Esophagus muscularis mucosa (tissue), 4 donors: ENCODE measurements at regions not wholly inside any gene's neighbourhood (a gene's known extent, or its start where the extent isn't known, plus 50 kb on each side); places are given as distances from the start of the nearest gene placed in this dataset.

Experiments
- DNase-seq: peaks from one replicate; pipeline ENCODE4 v3.0.0-alpha.2; 2017; ENCODE audit errors: extremely low spot score
- H3K27ac ChIP-seq, 4 donors: fragments of 200-600 bp; sonication (generic); replicated peaks in 1 of 4; 1 replicate in 3 of 4; 2 replicates in 1 of 4; pipeline ENCODE4 v1.5.1; 2016 to 2019; ENCODE audit warnings: mild to moderate bottlenecking in 1 of 4
- H3K27me3 ChIP-seq, 4 donors: fragments of 200-600 bp; sonication (generic); one replicate each; pipeline versions ENCODE4 v1.5.1 to v1.6.0; 2016 to 2019
- H3K36me3 ChIP-seq, 4 donors: fragments of 200-600 bp; sonication (generic); one replicate each; pipeline ENCODE4 v1.5.1; 2016 to 2019
- H3K4me1 ChIP-seq, 4 donors: fragments of 200-600 bp; sonication (generic); one replicate each; pipeline ENCODE4 v1.5.1; 2016 to 2019
- H3K4me3 ChIP-seq, 4 donors: fragments of 200-600 bp; sonication (generic); 1 replicate in 2 of 4; 2 replicates in 2 of 4; pipeline ENCODE4 v1.5.1; 2016 to 2019; ENCODE audit warnings: mild to moderate bottlenecking in 4 of 4, moderate library complexity in 1 of 4
- H3K9me3 ChIP-seq, 4 donors: fragments of 200-600 bp; sonication (generic); 1 replicate in 3 of 4; 2 replicates in 1 of 4; pipeline ENCODE4 v1.5.1; 2016 to 2019
- EP300 ChIP-seq: sonication (generic); formaldehyde crosslinking; IDR thresholded peaks from one replicate; pipeline ENCODE4 v1.6.1; 2017; ENCODE audit warnings: antibody characterized with exemption
- POLR2A ChIP-seq: fragments of 450-650 bp; IDR thresholded peaks from one replicate; pipeline ENCODE4 v1.6.1; 2017; ENCODE audit warnings: antibody characterized with exemption, moderate library complexity, mild to moderate bottlenecking, low read depth
- POLR2AphosphoS5 ChIP-seq, 2 donors: sonication (generic); formaldehyde crosslinking; IDR thresholded peaks; one replicate each; pipeline ENCODE4 v1.6.1; 2017; ENCODE audit warnings: antibody characterized with exemption in 2 of 2
- WGBS: methylation state at CpG from one replicate; pipeline ENCODE4 v1.1.5; 2018; 5-methylcytosine and 5-hydroxymethylcytosine counted together
- intact Hi-C: fragments of 100-400 bp; cut with DNase I; formaldehyde crosslinking; loops from one replicate; pipeline ENCODE4 v1.15.1; 2023
- TF ChIP-seq, protein P1 (sequence below), 3 experiments: fragments of 200-600 bp in 2 of 3; fragments of 450-650 bp in 1 of 3; sonication (generic) in 2 of 3; IDR thresholded peaks; one replicate each; pipeline ENCODE4 v1.5.1; 2017 to 2019; ENCODE audit warnings: antibody characterized with exemption in 3 of 3, mild to moderate bottlenecking in 2 of 3, moderate library complexity in 1 of 3

DNA sequence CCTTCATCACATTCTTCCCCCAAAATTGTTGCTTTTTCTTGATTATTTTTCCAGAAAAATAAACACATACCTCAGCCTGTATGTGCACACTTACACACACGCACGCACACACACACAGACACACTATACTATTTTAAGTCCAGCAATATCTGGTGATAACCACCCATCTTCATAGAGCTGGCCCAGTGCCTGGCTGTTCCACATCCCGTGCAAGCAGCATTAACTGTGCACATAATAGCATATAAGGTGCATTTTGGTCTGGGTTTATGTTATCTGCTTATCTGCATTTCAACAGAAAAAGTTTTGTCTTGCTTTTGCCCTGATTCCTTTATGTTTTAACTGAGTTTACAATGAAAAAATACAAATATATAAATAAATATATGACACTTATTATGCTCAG is 143.1 kb upstream of the KLF6 start:
- TF ChIP-seq POLR2A (no peak), POLR2AphosphoS5 (IDR thresholded peaks at IDR 0.05) (no peak), EP300 (no peak)
- TF ChIP-seq, protein P1, sequence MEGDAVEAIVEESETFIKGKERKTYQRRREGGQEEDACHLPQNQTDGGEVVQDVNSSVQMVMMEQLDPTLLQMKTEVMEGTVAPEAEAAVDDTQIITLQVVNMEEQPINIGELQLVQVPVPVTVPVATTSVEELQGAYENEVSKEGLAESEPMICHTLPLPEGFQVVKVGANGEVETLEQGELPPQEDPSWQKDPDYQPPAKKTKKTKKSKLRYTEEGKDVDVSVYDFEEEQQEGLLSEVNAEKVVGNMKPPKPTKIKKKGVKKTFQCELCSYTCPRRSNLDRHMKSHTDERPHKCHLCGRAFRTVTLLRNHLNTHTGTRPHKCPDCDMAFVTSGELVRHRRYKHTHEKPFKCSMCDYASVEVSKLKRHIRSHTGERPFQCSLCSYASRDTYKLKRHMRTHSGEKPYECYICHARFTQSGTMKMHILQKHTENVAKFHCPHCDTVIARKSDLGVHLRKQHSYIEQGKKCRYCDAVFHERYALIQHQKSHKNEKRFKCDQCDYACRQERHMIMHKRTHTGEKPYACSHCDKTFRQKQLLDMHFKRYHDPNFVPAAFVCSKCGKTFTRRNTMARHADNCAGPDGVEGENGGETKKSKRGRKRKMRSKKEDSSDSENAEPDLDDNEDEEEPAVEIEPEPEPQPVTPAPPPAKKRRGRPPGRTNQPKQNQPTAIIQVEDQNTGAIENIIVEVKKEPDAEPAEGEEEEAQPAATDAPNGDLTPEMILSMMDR (IDR thresholded peaks at IDR 0.05), result no peak
- DNase-seq, result no peak
- H3K36me3 ChIP-seq, result no peaks in the 10 kb centered on the region
- H3K9me3 ChIP-seq, result no peaks in the 10 kb centered on the region
- H3K4me3 ChIP-seq, result no peak overlapping the region
- H3K27ac ChIP-seq, result no peak overlapping the region
- no peaks in the 10 kb centered on the region for H3K27me3 ChIP-seq
- 70% methylated on average over 3 of the region's 3 CpGs for WGBS
- intact Hi-C loops, result no loop called here
- peaks cover 0 to 2% (median 0%) of the 10 kb centered on the region in 4 donors for H3K4me1 ChIP-seq

GRCh38 chr10:3926675-3927525 is 141.9 kb upstream of the KLF6 start:
- 73% methylated on average over 17 of the region's 18 CpGs for WGBS
- no peaks in the 10 kb centered on the region for H3K9me3 ChIP-seq
- peaks cover 0 to 2% (median 0%) of the 10 kb centered on the region in 4 donors for H3K4me1 ChIP-seq
- intact Hi-C loops, result no loop called here
- TF ChIP-seq POLR2A, result no peak
- no peak overlapping the region for H3K4me3 ChIP-seq
- no peak overlapping the region for H3K27ac ChIP-seq
- no peaks in the 10 kb centered on the region for H3K27me3 ChIP-seq
- DNase-seq, result no peak
- H3K36me3 ChIP-seq, result no peaks in the 10 kb centered on the region

DNA sequence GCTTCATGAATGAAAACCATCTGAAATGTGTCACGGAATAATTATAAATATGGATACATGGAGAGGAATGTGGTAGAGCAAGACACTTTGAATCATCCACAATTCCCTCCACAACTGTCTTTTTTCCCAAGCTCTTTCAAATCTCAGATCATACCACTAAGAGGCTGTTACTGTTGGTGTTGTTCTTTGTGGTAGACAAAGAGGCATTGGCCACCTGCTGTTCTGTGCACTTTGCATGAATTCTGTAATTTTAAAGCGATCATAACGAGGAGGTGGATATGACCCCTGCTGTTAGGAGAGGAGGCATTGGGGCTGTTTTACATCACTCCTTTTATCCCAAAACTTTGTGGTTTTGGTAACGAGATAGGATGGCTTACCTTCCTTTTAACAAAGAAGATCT is 141.2 kb upstream of the KLF6 start:
- no peak for DNase-seq
- no peak overlapping the region for H3K4me3 ChIP-seq
- intact Hi-C loops, result no loop called here
- no peaks in the 10 kb centered on the region for H3K36me3 ChIP-seq
- peaks cover 0 to 2% (median 0%) of the 10 kb centered on the region in 4 donors for H3K4me1 ChIP-seq
- H3K27me3 ChIP-seq, result no peaks in the 10 kb centered on the region
- WGBS, result 90% methylated on average over 4 of the region's 4 CpGs
- TF ChIP-seq POLR2A (no peak), POLR2AphosphoS5 (IDR thresholded peaks at IDR 0.05) (no peak), EP300 (no peak)
- TF ChIP-seq, protein P1 (IDR thresholded peaks at IDR 0.05), result no peak
- H3K27ac ChIP-seq, result no peak overlapping the region
- no peaks in the 10 kb centered on the region for H3K9me3 ChIP-seq

DNA sequence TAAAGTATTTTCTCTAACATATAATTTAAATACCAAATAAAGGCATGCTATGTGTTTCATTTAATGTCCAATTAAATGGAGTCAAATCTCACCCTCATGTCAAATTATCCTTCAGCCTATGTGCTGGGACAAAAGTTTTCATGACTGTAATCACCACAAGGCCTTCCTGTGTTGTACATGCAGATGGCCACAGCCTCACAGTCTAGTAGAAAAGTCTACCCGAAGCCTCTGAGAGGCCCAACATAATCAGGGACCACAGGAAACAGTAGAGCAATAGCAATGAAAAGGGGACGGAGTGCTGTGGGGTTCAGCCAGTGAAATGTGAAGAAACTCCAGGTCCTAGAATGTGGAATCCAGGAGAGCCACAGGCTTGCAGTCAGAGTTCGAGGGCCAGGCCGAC is 140.2 kb upstream of the KLF6 start:
- Histone ChIP-seq H3K4me3 (no peak overlapping the region), H3K9me3 (no peaks in the 10 kb centered on the region), H3K27me3 (no peaks in the 10 kb centered on the region), H3K4me1 (peaks cover 5 to 10% (median 9%) of the 10 kb centered on the region in 4 donors), H3K27ac (no peak overlapping the region), H3K36me3 (no peaks in the 10 kb centered on the region)
- 88% methylated on average over 4 of the region's 4 CpGs for WGBS
- TF ChIP-seq POLR2AphosphoS5 (IDR thresholded peaks at IDR 0.05) (no peak), POLR2A (no peak), EP300 (no peak)
- TF ChIP-seq, protein P1 (IDR thresholded peaks at IDR 0.05), result no peak
- intact Hi-C loops, result no loop called here
- DNase-seq, result no peak

- 67% methylated on average over 5 of the region's 5 CpGs for WGBS
- H3K27me3 ChIP-seq, result no peaks in the 10 kb centered on the region
- no peaks in the 10 kb centered on the region for H3K36me3 ChIP-seq
- no peak overlapping the region for H3K4me3 ChIP-seq
- peaks cover 10 to 18% (median 15%) of the 10 kb centered on the region in 4 donors for H3K4me1 ChIP-seq
- no peaks in the 10 kb centered on the region for H3K9me3 ChIP-seq
- peak in 1 of 2 donors; percentile 52 for TF ChIP-seq POLR2AphosphoS5 (IDR thresholded peaks at IDR 0.05)
- TF ChIP-seq, protein P1 (IDR thresholded peaks at IDR 0.05), result no peak
- intact Hi-C loops, result no loop called here
- no peak for DNase-seq
- H3K27ac ChIP-seq, result no peak overlapping the region
These were observed 139.3 kb upstream of the KLF6 start for GRCh38 chr10:3924344-3924743.
